ENCODE measurements at regions not wholly inside any gene's neighbourhood (a gene's known extent, or its start where the extent isn't known, plus 50 kb on each side); places are given as distances from the start of the nearest gene placed in this dataset.

- peaks cover 23% of the 10 kb centered on the region for H3K4me1 ChIP-seq (ENCODE audit: insufficient read depth, low read length)
- TF ChIP-seq, protein P1, sequence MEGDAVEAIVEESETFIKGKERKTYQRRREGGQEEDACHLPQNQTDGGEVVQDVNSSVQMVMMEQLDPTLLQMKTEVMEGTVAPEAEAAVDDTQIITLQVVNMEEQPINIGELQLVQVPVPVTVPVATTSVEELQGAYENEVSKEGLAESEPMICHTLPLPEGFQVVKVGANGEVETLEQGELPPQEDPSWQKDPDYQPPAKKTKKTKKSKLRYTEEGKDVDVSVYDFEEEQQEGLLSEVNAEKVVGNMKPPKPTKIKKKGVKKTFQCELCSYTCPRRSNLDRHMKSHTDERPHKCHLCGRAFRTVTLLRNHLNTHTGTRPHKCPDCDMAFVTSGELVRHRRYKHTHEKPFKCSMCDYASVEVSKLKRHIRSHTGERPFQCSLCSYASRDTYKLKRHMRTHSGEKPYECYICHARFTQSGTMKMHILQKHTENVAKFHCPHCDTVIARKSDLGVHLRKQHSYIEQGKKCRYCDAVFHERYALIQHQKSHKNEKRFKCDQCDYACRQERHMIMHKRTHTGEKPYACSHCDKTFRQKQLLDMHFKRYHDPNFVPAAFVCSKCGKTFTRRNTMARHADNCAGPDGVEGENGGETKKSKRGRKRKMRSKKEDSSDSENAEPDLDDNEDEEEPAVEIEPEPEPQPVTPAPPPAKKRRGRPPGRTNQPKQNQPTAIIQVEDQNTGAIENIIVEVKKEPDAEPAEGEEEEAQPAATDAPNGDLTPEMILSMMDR (IDR thresholded peaks at IDR 0.05; ENCODE audit: extremely low read depth, low read depth, low read length) = no peak
- H4K20me1 ChIP-seq (ENCODE audit: insufficient read depth, low read length) = no peaks in the 10 kb centered on the region
- H3K4me3 ChIP-seq (ENCODE audit: insufficient read depth, low read length) = no peak overlapping the region
- peaks cover 9% of the 10 kb centered on the region for H3K79me2 ChIP-seq (ENCODE audit: insufficient read depth, low read length)
- H3K27ac ChIP-seq (ENCODE audit: low read depth, low read length) = peak overlapping the region; percentile 67
- H3K36me3 ChIP-seq (ENCODE audit: insufficient read depth, low read length) = peaks cover 16% of the 10 kb centered on the region
- H3K4me2 ChIP-seq (ENCODE audit: insufficient read depth, low read length) = no peak overlapping the region
- H3K9me3 ChIP-seq (ENCODE audit: low read depth, low read length) = no peaks in the 10 kb centered on the region
- DNase-seq (ENCODE audit: insufficient read length, low spot score, missing footprints) = no peak
- no peak overlapping the region for H2AFZ ChIP-seq (ENCODE audit: low read length)
- no peaks in the 10 kb centered on the region for H3K27me3 ChIP-seq (ENCODE audit: insufficient read depth, low read length)
These were observed 90.5 kb upstream of the IL12A start for GRCh38 chr3:159898147-159898546.

GRCh38 chr3:159899166-159899565, 89.5 kb upstream of the IL12A start:
- H3K4me3 ChIP-seq (ENCODE audit: insufficient read depth, low read length) = no peak overlapping the region
- no peaks in the 10 kb centered on the region for H3K27me3 ChIP-seq (ENCODE audit: insufficient read depth, low read length)
- no peaks in the 10 kb centered on the region for H4K20me1 ChIP-seq (ENCODE audit: insufficient read depth, low read length)
- H3K9me3 ChIP-seq (ENCODE audit: low read depth, low read length) = no peaks in the 10 kb centered on the region
- H3K79me2 ChIP-seq (ENCODE audit: insufficient read depth, low read length) = peaks cover 5% of the 10 kb centered on the region
- no peak for DNase-seq (ENCODE audit: insufficient read length, low spot score, missing footprints)
- peaks cover 6% of the 10 kb centered on the region for H3K36me3 ChIP-seq (ENCODE audit: insufficient read depth, low read length)
- no peak overlapping the region for H2AFZ ChIP-seq (ENCODE audit: low read length)
- no peak overlapping the region for H3K27ac ChIP-seq (ENCODE audit: low read depth, low read length)
- TF ChIP-seq, protein P1 (IDR thresholded peaks at IDR 0.05; ENCODE audit: extremely low read depth, low read depth, low read length) = no peak
- peaks cover 18% of the 10 kb centered on the region for H3K4me1 ChIP-seq (ENCODE audit: insufficient read depth, low read length)
- H3K4me2 ChIP-seq (ENCODE audit: insufficient read depth, low read length) = no peak overlapping the region

- no peaks in the 10 kb centered on the region for H3K36me3 ChIP-seq (ENCODE audit: insufficient read depth, low read length)
- TF ChIP-seq, protein P1 (IDR thresholded peaks at IDR 0.05; ENCODE audit: extremely low read depth, low read depth, low read length) = no peak
- no peaks in the 10 kb centered on the region for H3K9me3 ChIP-seq (ENCODE audit: low read depth, low read length)
- H3K27me3 ChIP-seq (ENCODE audit: insufficient read depth, low read length) = no peaks in the 10 kb centered on the region
- H3K4me3 ChIP-seq (ENCODE audit: insufficient read depth, low read length) = no peak overlapping the region
- no peaks in the 10 kb centered on the region for H3K79me2 ChIP-seq (ENCODE audit: insufficient read depth, low read length)
- no peaks in the 10 kb centered on the region for H4K20me1 ChIP-seq (ENCODE audit: insufficient read depth, low read length)
- H3K4me1 ChIP-seq (ENCODE audit: insufficient read depth, low read length) = peaks cover 5% of the 10 kb centered on the region
- no peak overlapping the region for H3K27ac ChIP-seq (ENCODE audit: low read depth, low read length)
- no peak overlapping the region for H3K4me2 ChIP-seq (ENCODE audit: insufficient read depth, low read length)
- no peak overlapping the region for H2AFZ ChIP-seq (ENCODE audit: low read length)
- no peak for DNase-seq (ENCODE audit: insufficient read length, low spot score, missing footprints)
These were observed 85.9 kb upstream of the IL12A start for GRCh38 chr3:159902546-159903314.

DNA sequence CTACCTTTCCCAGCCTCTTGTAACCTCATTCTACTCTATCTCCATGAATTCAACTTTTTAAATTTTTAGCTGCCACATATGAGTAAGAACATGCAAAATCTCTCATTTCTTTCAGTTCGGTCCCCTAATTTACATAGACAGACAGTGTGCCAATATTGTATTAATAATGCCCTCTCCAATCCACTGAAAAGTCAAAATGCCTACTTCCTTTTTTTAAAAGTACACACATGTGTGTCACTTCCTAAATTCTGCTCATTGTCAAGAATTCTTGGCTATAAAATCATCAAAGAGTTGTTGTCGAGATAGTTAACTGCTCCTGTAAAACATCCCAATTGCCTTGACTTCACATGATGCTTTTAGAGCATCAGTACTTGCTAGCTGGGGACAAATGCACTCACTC, 84.2 kb upstream of the IL12A start:
- no peak overlapping the region for H2AFZ ChIP-seq (ENCODE audit: low read length)
- TF ChIP-seq, protein P1 (IDR thresholded peaks at IDR 0.05; ENCODE audit: extremely low read depth, low read depth, low read length) = no peak
- H3K27me3 ChIP-seq (ENCODE audit: insufficient read depth, low read length) = no peaks in the 10 kb centered on the region
- H3K4me2 ChIP-seq (ENCODE audit: insufficient read depth, low read length) = no peak overlapping the region
- H3K4me1 ChIP-seq (ENCODE audit: insufficient read depth, low read length) = no peaks in the 10 kb centered on the region
- H3K27ac ChIP-seq (ENCODE audit: low read depth, low read length) = no peak overlapping the region
- DNase-seq (ENCODE audit: insufficient read length, low spot score, missing footprints) = no peak
- H4K20me1 ChIP-seq (ENCODE audit: insufficient read depth, low read length) = no peaks in the 10 kb centered on the region
- H3K79me2 ChIP-seq (ENCODE audit: insufficient read depth, low read length) = no peaks in the 10 kb centered on the region
- H3K9me3 ChIP-seq (ENCODE audit: low read depth, low read length) = no peaks in the 10 kb centered on the region
- H3K36me3 ChIP-seq (ENCODE audit: insufficient read depth, low read length) = no peaks in the 10 kb centered on the region
- no peak overlapping the region for H3K4me3 ChIP-seq (ENCODE audit: insufficient read depth, low read length)

Data from osteoblast (primary cell).